Cardiac fibroblast (primary cell): ENCODE measurements at regions not wholly inside any gene's neighbourhood (a gene's known extent, or its start where the extent isn't known, plus 50 kb on each side); places are given as distances from the start of the nearest gene placed in this dataset.

Source experiments
- DNase-seq, 2 donors: peaks; one replicate each; pipeline versions ENCODE4 v3.0.0 to v3.0.0-alpha.2; 2010; ENCODE audit warnings: low read depth in 2 of 2
- H3K4me3 ChIP-seq, 2 donors: replicated peaks in 1 of 2; 1 replicate in 1 of 2; 2 replicates in 1 of 2; pipeline ENCODE4 v1.5.1; 2011; ENCODE audit warnings: low read depth in 2 of 2, low read length in 2 of 2, mild to moderate bottlenecking in 2 of 2, moderate library complexity in 1 of 2
- TF ChIP-seq, protein P1 (sequence below): IDR thresholded peaks from one replicate; pipeline ENCODE4 v1.5.1; 2011; ENCODE audit warnings: low read depth, mild to moderate bottlenecking, low read length, inconsistent platforms

- TF ChIP-seq, protein P1, sequence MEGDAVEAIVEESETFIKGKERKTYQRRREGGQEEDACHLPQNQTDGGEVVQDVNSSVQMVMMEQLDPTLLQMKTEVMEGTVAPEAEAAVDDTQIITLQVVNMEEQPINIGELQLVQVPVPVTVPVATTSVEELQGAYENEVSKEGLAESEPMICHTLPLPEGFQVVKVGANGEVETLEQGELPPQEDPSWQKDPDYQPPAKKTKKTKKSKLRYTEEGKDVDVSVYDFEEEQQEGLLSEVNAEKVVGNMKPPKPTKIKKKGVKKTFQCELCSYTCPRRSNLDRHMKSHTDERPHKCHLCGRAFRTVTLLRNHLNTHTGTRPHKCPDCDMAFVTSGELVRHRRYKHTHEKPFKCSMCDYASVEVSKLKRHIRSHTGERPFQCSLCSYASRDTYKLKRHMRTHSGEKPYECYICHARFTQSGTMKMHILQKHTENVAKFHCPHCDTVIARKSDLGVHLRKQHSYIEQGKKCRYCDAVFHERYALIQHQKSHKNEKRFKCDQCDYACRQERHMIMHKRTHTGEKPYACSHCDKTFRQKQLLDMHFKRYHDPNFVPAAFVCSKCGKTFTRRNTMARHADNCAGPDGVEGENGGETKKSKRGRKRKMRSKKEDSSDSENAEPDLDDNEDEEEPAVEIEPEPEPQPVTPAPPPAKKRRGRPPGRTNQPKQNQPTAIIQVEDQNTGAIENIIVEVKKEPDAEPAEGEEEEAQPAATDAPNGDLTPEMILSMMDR, result no peak
These were observed 192.8 kb downstream of the ACTL7B start for GRCh38 chr9:108662956-108663355.

DNA sequence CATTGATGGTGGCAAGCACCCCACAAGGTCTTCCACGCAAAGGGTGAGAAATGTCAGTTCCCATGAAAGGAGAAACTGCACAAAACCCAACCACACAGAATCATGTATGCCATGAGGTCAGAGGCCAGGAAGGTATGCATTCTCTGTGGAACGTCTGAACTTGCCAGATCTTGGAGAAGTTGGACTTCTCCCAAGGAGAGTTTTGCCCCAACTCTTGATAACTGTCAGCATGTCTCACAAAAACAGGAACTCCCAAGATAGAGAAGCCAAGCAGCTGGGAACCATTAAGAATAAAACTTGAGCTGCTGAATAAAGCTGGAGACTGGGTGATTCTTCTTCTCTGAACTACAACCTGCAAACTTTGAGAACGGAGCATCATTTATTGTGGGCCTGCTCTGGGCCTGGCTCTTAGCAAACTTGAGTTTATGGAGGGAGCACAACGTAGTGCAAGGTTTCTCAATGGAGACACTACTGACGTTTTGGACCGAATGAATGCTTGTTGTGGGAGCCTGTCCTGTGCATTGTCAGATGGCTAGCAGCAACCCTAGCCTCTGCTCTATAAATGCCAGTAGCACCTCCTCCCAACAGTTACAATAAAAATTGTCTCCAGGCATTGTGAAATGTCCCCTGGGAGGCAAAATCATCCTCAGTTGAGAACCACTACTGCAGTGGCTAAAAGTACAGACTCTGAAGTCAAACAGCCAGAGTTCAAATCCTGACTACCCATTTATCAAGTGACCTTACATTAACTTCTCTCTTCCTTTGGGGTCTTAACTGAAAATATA, 193.5 kb downstream of the ACTL7B start:
- DNase-seq, result peak in 1 of 2 donors; percentile 19
- no peak overlapping the region for H3K4me3 ChIP-seq
- TF ChIP-seq, protein P1, result no peak

More at GRCh38 chr9:108662956-108663355, 192.8 kb downstream of the ACTL7B start:
- H3K4me3 ChIP-seq, result no peak overlapping the region
- DNase-seq, result no peak

- DNase-seq, result no peak
- no peak overlapping the region for H3K4me3 ChIP-seq
- TF ChIP-seq, protein P1, result no peak
These were observed 199.2 kb downstream of the ACTL7B start for GRCh38 chr9:108656566-108656965.

- no peak for DNase-seq
- TF ChIP-seq, protein P1, result no peak
- no peak overlapping the region for H3K4me3 ChIP-seq
These were observed 200.0 kb downstream of the ACTL7B start for GRCh38 chr9:108655818-108656217.

DNA sequence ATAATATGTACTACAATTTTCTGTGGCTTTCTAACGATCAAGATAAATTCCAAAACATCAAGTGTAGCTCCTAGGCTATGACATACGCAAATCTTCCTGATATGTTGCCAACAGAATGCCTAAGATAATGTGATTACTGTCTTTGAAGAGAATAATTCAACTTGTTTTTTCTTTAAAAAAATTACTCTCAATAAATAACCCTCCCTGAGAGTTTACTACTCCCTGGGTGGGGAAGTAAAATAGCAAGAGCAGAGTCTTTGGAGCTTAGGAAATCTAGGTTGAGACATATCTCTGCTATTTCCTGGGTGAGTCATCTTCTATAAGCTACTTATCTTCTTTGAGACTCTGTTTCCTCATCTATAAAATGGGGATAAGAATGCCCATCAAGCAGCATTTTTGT, 201.2 kb downstream of the ACTL7B start:
- peak in 1 of 2 donors; percentile 18 for DNase-seq
- no peak overlapping the region for H3K4me3 ChIP-seq
- TF ChIP-seq, protein P1, result no peak

DNA sequence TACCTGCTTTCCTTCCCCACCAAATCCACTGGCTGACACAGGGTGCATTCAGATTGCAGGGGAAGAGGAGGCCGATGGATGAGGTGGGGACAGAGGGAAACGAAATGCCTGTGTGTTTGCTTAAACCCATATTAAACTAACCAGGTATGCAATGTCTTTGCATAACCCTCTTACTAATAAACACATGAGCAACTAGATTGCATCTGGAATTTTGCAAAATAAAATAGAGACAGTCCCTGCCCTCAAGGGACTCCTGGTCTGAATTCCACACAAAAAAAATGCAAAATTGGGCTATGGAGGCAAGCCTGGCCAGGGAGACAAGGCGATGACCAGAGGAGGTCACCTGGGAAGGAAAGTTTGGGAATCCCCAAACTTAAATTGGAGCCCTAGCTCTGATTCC, 202.9 kb downstream of the ACTL7B start:
- no peak overlapping the region for H3K4me3 ChIP-seq
- DNase-seq, result no peak
- TF ChIP-seq, protein P1, result no peak
